HEK293T (cell line): ENCODE measurements at regions not wholly inside any gene's neighbourhood (a gene's known extent, or its start where the extent isn't known, plus 50 kb on each side); places are given as distances from the start of the nearest gene placed in this dataset.

Source experiments
- CTCF ChIA-PET: fragments of 350-600 bp; formaldehyde crosslinking; extraction: SDS; loops from one replicate; lab custom pipeline; 2021; ENCODE audit warnings: antibody characterized with exemption, inconsistent platforms; lab: Yijun Ruan, JAX
- POLR2A ChIA-PET: fragments of 350-600 bp; formaldehyde crosslinking; extraction: SDS; loops from one replicate; lab custom pipeline; 2020; ENCODE audit warnings: antibody characterized with exemption, inconsistent platforms; lab: Yijun Ruan, JAX
- DNase-seq: peaks from one replicate; pipeline ENCODE4 v3.0.0; 2012; ENCODE audit warnings: mixed read lengths; ENCODE audit errors: extremely low spot score
- ARNT ChIP-seq: fragments of 450-650 bp; IDR thresholded peaks from 2 replicates; pipeline ENCODE4 v1.6.1; 2017; ENCODE audit warnings: mild to moderate bottlenecking
- BHLHE40 ChIP-seq: fragments of 450-650 bp; IDR thresholded peaks from 2 replicates; pipeline ENCODE4 v1.6.1; 2016; ENCODE audit warnings: mild to moderate bottlenecking, moderate library complexity, borderline replicate concordance
- CTBP1 ChIP-seq: fragments of 450-650 bp; IDR thresholded peaks from 2 replicates; pipeline ENCODE4 v1.6.1; 2016; ENCODE audit warnings: borderline replicate concordance
- ELF4 ChIP-seq: fragments of 450-650 bp; IDR thresholded peaks from 2 replicates; pipeline ENCODE4 v1.6.1; 2017; ENCODE audit warnings: antibody characterized with exemption
- FOXA1 ChIP-seq: fragments of 450-650 bp; IDR thresholded peaks from 2 replicates; pipeline ENCODE4 v1.6.1; 2016; ENCODE audit warnings: mild to moderate bottlenecking
- FOXK2 ChIP-seq: fragments of 450-650 bp; IDR thresholded peaks from 2 replicates; pipeline ENCODE4 v1.6.1; 2016; ENCODE audit warnings: mild to moderate bottlenecking
- FOXM1 ChIP-seq: fragments of 450-650 bp; IDR thresholded peaks from 2 replicates; pipeline ENCODE4 v1.6.1; 2017; ENCODE audit warnings: mild to moderate bottlenecking, borderline replicate concordance
- HDGF ChIP-seq: fragments of 450-650 bp; IDR thresholded peaks from 2 replicates; pipeline ENCODE4 v1.6.1; 2017; ENCODE audit warnings: antibody characterized with exemption, borderline replicate concordance
- L3MBTL2 ChIP-seq: fragments of 450-650 bp; conservative IDR thresholded peaks from 2 replicates; pipeline ENCODE4 v1.6.1; 2016; ENCODE audit warnings: mild to moderate bottlenecking
- LEF1 ChIP-seq: fragments of 450-650 bp; IDR thresholded peaks from 2 replicates; pipeline ENCODE4 v1.6.1; 2017; ENCODE audit warnings: mild to moderate bottlenecking, borderline replicate concordance
- NFRKB ChIP-seq: fragments of 450-650 bp; IDR thresholded peaks from 2 replicates; pipeline ENCODE4 v1.6.1; 2016; ENCODE audit warnings: mild to moderate bottlenecking, moderate library complexity
- SP1 ChIP-seq: fragments of 450-650 bp; IDR thresholded peaks from 2 replicates; pipeline ENCODE4 v1.6.1; 2017
- SUZ12 ChIP-seq: fragments of 450-650 bp; IDR thresholded peaks from 2 replicates; pipeline ENCODE4 v1.6.1; 2016; ENCODE audit warnings: mild to moderate bottlenecking
- TARDBP ChIP-seq: fragments of 450-650 bp; IDR thresholded peaks from 2 replicates; pipeline ENCODE4 v1.6.1; 2016
- ZNF384 ChIP-seq: fragments of 450-650 bp; IDR thresholded peaks from 2 replicates; pipeline ENCODE4 v1.6.1; 2016
- TF ChIP-seq, protein P1 (sequence below): fragments of 450-650 bp; IDR thresholded peaks from 2 replicates; pipeline ENCODE4 v1.6.1; 2016

DNA sequence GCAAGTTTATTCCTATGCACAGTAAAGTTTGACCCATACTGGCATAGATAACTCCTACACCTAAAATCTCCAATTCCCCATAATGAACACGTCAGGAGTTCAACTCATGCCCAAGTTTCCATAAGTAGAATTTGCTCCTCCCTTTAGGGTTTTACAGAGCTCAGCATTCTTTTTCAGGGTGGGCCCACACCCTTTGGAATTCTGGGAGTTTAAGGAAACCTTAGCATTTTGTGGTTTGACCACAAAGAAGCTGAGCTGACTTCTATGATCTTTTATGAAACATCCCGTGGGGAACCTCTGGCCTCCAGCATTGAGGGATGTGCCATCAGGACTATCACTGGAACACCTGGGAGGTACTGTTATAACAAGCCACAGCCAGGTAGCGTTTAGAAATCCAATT, 220.6 kb upstream of the MAP3K1 start:
- POLR2A ChIA-PET = no interaction called here
- TF ChIP-seq HDGF (no peak), SUZ12 (no peak), ZNF384 (no peak), TARDBP (no peak), FOXM1 (no peak), ARNT (no peak), FOXA1 (no peak), FOXK2 (no peak), CTBP1 (no peak), BHLHE40 (no peak), NFRKB (no peak)
- TF ChIP-seq, protein P1, sequence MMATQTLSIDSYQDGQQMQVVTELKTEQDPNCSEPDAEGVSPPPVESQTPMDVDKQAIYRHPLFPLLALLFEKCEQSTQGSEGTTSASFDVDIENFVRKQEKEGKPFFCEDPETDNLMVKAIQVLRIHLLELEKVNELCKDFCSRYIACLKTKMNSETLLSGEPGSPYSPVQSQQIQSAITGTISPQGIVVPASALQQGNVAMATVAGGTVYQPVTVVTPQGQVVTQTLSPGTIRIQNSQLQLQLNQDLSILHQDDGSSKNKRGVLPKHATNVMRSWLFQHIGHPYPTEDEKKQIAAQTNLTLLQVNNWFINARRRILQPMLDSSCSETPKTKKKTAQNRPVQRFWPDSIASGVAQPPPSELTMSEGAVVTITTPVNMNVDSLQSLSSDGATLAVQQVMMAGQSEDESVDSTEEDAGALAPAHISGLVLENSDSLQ = no peak
- CTCF ChIA-PET = no interaction called here
- no peak for DNase-seq

DNA sequence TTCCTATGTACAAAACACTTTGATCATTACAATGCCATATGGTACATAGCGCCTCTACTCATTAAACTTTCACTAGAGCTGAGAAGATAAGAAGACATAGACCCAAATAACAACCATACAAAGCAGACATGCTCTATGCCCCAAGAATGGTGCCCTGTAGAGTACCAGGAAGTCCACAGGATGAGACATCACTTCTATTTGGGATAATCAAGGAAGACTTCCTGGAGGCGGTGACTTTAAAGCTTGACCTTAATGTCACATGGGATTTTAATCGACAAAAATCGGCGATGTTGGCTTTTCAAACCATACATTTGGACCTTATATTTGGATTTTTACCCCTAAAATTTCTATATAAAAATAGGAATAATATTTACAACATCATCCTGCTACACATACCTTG, 224.3 kb upstream of the MAP3K1 start:
- POLR2A ChIA-PET = no interaction called here
- CTCF ChIA-PET = no interaction called here
- TF ChIP-seq NFRKB = no peak
- TF ChIP-seq, protein P1 = no peak
- no peak for TF ChIP-seq TARDBP
- TF ChIP-seq CTBP1 = no peak
- no peak for TF ChIP-seq ELF4
- no peak for TF ChIP-seq SP1
- no peak for TF ChIP-seq SUZ12
- TF ChIP-seq FOXA1 = no peak
- no peak for TF ChIP-seq ZNF384
- TF ChIP-seq BHLHE40 = no peak
- no peak for TF ChIP-seq L3MBTL2
- TF ChIP-seq ARNT = no peak
- DNase-seq = no peak

DNA sequence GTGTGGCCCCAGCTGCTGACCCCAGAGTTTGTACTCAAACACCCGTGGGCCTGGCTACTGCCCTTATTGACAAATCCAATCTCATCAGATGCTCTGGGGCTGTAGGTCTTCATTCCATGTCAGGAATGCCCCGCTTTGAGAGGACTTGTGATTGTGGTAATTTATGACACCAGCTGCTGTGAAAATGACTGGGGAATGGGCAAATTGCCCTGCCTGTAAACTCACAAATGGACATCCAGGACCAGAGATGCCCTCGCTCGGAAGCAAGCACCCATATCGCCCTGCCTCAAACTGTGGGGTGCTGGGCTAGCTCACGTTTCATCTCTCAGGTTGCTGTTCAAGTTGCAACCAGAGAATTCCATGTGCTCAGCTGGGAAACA, 225.9 kb upstream of the MAP3K1 start:
- TF ChIP-seq NFRKB = no peak
- no peak for TF ChIP-seq CTBP1
- TF ChIP-seq FOXK2 = no peak
- TF ChIP-seq FOXM1 = no peak
- TF ChIP-seq FOXA1 = no peak
- TF ChIP-seq TARDBP = no peak
- no peak for TF ChIP-seq BHLHE40
- TF ChIP-seq, protein P1 = no peak
- TF ChIP-seq HDGF = no peak
- no peak for TF ChIP-seq LEF1
- TF ChIP-seq SP1 = no peak
- no peak for TF ChIP-seq ARNT
- no peak for TF ChIP-seq ZNF384
- TF ChIP-seq ELF4 = no peak
- no peak for TF ChIP-seq SUZ12
- no peak for TF ChIP-seq L3MBTL2
- POLR2A ChIA-PET = no interaction called here
- DNase-seq = no peak
- CTCF ChIA-PET = no interaction called here

DNA sequence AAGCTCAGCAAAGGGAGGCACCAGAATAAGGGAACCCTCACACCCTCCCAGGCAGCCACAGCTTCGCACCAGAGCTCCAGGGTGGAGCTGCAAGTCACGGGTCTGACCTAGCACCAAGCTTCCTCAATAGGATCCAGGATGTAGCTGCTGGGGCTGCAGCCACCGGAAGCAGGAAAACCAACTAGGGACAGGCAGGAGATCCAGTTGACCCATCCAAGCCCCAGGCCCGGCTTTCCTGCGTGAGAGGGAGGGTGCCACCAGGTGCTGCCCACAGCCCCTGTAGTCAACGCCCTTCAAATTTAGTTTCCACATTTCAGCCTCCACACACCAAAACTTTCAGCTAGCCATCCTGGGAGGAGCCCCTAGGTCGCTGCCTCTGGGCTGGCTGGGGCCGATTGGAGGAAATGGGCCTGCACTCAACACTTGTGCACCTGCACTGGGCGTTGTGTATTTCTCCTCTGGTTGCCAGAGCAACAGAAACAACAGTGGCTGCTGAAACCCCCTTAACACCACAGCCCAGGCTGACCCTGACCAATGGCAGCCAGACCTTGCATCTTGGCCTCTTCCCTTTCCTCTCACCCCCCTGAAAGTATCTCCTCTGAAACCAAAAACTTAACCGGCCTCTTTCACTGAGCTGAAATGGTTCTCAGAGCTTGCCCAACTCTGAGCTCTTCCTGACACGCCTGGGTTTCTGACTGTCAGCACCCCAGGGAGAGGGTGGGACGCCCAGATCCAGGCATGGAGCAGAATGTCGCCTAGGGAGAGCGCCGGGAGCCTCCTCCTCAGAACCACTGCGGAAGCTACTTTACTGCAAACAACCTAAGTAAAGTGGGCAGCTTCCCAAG, 226.5 kb upstream of the MAP3K1 start:
- POLR2A ChIA-PET = no interaction called here
- no peak for DNase-seq
- CTCF ChIA-PET = no interaction called here
- TF ChIP-seq, protein P1 = no peak
- no peak for TF ChIP-seq NFRKB
- TF ChIP-seq HDGF = no peak
- TF ChIP-seq LEF1 = no peak
- no peak for TF ChIP-seq ARNT
- no peak for TF ChIP-seq ZNF384
- TF ChIP-seq TARDBP = no peak
- TF ChIP-seq SUZ12 = no peak
- TF ChIP-seq FOXA1 = no peak
- no peak for TF ChIP-seq SP1
- TF ChIP-seq FOXK2 = no peak
- TF ChIP-seq CTBP1 = no peak

DNA sequence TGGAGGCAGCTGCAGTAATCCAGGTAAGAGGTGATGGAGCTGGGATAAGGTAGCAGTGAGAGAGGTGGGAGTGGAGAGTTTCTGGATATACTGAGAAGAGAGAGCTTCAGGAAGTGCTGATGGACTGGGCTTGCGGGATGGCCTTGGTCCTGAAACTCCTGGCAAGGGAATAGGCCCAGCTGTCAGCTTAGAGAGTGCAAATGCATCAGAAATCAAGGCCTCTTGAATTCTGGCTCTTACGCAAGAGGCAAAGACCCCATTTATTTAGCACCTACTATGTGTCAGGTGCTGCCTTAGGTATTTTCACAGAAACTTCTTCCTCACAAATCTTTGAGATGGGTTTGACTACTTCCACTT, 227.2 kb upstream of the MAP3K1 start:
- no peak for DNase-seq
- POLR2A ChIA-PET = no interaction called here
- CTCF ChIA-PET = no interaction called here
- TF ChIP-seq FOXA1 = no peak
- no peak for TF ChIP-seq NFRKB
- no peak for TF ChIP-seq LEF1
- no peak for TF ChIP-seq ELF4
- TF ChIP-seq TARDBP = no peak
- no peak for TF ChIP-seq HDGF
- TF ChIP-seq SUZ12 = no peak
- no peak for TF ChIP-seq ARNT
- no peak for TF ChIP-seq L3MBTL2
- TF ChIP-seq CTBP1 = no peak
- TF ChIP-seq ZNF384 = no peak
